ENCODE measurements at regions not wholly inside any gene's neighbourhood (a gene's known extent, or its start where the extent isn't known, plus 50 kb on each side); places are given as distances from the start of the nearest gene placed in this dataset.
"Not testable (repeated sequence)": the region's sequence is repeated elsewhere in the genome, so short reads cannot be mapped to it uniquely, and the experiment has no call there.

DNA sequence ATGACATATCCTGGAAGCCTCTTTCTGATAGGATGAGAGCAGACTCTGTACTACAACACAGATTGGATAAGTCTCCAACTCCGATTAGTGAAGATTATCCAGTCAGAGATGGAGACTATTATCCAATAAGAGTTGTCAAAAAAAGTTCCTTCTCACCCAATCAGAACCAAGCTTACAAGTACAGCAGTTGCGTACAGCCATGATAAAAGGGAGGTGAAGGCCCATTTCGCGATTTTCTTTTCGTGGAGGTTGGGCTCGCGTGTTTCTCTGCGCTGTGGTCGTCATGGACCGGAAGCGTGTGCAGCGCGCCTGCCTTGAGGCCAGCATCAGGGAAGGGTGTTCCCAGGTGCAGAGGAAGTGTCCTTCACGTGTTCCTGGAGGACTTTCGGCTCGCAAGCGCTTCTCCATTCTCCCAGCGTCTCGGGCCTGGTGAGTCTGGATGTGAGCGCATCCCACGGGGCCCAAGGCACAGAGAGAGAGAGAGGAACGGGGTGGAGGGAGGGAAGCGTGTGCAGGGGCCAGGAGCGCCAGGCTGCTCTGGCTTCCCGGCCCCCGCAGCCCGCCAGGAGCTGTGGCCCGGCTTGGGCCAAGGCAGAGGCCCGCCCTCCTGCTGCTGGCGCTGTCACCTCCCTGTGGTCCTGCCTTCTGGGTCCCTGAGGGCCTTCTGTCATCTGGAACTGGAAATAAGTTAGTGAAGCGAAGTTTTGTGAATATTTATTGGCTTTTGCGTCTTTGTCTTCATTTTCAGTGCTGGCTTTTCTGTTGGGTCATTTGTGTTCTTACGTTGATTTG lies 53.9 kb downstream of the CDRT15L2 start:
- not testable (repeated sequence) for H3K27ac Mint-ChIP-seq; H3K9me3 Mint-ChIP-seq; H3K27me3 Mint-ChIP-seq (ENCODE audit: low read depth); H3K4me3 Mint-ChIP-seq; H3K4me1 Mint-ChIP-seq (ENCODE audit: low read depth); H3K36me3 Mint-ChIP-seq (ENCODE audit: low read depth)

DNA sequence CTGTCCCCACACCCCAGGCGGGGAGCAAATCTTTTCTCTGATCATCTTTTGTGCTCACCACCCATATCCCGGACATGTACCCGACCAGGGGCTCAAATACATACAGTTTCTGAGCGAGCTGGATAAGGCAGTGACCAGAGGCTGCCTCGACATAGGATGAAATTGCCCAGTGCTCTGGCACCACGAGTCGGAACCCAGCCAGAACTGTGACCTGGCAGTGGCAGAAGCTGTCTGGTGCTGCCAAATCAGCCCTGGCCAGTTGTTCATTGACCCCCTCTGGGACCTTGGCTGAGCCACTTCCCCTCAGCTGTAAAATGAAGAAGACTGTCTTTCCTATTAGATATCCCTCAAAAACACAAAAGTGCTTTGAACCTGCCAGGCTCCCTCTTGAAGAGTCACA lies 60.6 kb downstream of the CDRT15L2 start:
- not testable (repeated sequence) for H3K4me1 Mint-ChIP-seq (ENCODE audit: low read depth); H3K36me3 Mint-ChIP-seq (ENCODE audit: low read depth); H3K27ac Mint-ChIP-seq; H3K9me3 Mint-ChIP-seq; H3K4me3 Mint-ChIP-seq
- H3K27me3 Mint-ChIP-seq (ENCODE audit: low read depth): peaks cover 12% of the 10 kb centered on the region

DNA sequence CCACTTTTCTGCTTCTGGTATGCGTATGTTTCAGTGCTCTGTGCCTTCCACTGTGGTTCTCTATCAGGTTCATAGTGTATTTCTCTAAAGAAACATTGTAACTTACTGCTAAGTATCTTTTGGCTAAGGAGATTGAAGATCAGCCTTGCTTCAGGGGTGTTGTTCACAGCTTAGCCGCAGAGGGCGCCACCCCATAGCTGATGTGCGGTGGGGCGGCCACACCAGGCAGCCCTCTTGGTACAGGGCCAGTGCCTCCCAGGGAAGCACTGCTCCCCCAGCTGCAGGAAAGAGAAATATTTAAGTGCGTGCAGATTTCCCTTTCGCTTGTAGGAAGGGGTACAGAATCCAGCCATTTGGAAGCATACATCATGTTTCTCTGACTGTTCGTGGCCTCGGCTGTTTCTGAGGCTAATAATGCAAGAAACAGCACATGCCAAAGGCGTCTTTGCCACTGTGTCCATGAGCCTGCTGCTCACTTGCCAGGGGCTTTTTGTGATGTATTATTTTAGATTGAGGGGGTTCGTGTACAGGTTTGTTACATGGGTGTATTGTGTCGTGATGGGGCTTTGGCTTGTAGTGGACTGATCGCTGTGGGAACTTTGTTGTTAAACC lies 67.2 kb downstream of the CDRT15L2 start:
- peaks cover 16% of the 10 kb centered on the region for H3K4me1 Mint-ChIP-seq (ENCODE audit: low read depth)
- H3K36me3 Mint-ChIP-seq (ENCODE audit: low read depth); H3K4me3 Mint-ChIP-seq; H3K27me3 Mint-ChIP-seq (ENCODE audit: low read depth); H3K27ac Mint-ChIP-seq; H3K9me3 Mint-ChIP-seq: not testable (repeated sequence)

DNA sequence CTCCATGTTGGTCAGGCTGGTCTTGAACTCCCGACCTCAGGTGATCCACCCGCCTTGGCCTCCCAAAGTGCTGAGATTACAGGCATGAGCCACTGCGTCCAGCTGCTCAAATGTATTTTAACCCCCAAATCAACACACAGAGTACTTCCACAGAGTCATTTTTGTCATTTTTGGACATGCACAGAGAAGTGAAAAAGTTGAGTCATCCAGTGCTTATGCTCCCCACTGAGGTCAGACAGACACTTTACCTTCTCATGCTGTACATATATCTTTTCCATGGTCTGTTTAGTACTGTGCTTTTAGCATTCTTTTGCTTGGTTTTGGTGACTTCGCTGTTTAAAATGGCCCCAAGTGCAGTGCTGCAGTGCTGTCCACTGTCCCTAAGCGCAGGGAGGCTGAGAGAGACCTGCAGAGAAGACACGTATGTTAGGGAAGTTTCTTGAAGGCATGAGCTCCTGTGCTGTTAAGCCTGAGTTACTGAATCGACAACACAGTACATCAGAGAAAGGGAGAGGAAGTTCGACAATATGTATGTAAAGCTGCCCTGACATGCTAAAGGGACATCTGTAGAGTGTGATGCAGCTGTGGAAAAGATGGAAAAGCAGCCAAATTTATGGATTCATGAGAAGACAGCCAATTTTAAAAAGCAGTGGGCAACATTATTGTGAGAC lies 69.7 kb downstream of the CDRT15L2 start:
- H3K4me3 Mint-ChIP-seq, H3K9me3 Mint-ChIP-seq: not testable (repeated sequence)
- H3K4me1 Mint-ChIP-seq (ENCODE audit: low read depth): peaks cover 18% of the 10 kb centered on the region

DNA sequence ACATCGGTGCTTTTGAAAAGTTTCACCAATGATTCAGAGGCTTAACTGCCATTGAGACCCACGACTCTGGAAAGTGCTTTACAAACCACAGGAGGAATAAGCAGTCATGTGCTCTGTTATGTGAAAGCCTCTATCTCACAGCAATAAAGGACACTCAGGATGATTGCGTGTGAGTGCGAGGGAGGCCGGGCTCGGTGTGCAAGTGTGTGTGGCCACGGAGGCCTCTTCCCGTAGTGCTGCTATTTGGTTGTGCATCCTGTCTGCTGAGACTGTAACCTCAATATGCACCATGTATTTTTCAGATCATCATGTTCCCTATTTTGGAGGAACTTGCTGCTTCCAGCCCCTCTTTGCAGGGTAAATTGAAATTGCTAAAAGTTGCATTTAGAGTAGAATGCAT lies 71.5 kb downstream of the CDRT15L2 start:
- H3K4me1 Mint-ChIP-seq (ENCODE audit: low read depth): peaks cover 18% of the 10 kb centered on the region
- H3K36me3 Mint-ChIP-seq (ENCODE audit: low read depth); H3K4me3 Mint-ChIP-seq; H3K27me3 Mint-ChIP-seq (ENCODE audit: low read depth); H3K9me3 Mint-ChIP-seq: not testable (repeated sequence)
- peak overlapping the region; percentile 31 for H3K27ac Mint-ChIP-seq

More for the DNA sequence above, 69.7 kb downstream of the CDRT15L2 start:
- not testable (repeated sequence) for H3K27me3 Mint-ChIP-seq (ENCODE audit: low read depth); H3K36me3 Mint-ChIP-seq (ENCODE audit: low read depth)
- H3K27ac Mint-ChIP-seq: peak overlapping the region; percentile 8

DNA sequence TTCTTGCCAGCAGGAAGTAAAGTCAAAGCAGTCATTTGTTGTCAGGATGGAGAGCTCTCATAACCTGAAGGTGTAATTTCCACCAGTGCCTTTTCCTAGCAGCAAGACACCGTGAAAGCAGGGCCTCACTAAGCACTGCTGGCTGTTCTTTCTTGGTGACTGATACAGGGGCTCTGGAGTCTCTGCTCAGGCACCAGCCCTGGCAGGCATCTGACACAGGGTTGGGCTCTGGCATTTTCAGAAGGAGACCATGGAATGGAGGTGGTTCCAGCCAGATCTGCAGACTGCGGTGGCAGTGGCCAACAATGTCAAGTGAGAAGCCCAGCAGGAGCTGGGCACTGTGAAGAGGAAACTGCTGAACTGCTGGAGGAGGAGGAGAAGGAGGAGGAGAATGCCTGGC lies 72.2 kb downstream of the CDRT15L2 start:
- not testable (repeated sequence) for H3K27me3 Mint-ChIP-seq (ENCODE audit: low read depth); H3K9me3 Mint-ChIP-seq; H3K36me3 Mint-ChIP-seq (ENCODE audit: low read depth)
- peaks cover 18% of the 10 kb centered on the region for H3K4me1 Mint-ChIP-seq (ENCODE audit: low read depth)
- peak overlapping the region; percentile 60 for H3K4me3 Mint-ChIP-seq
- H3K27ac Mint-ChIP-seq: peak overlapping the region; percentile 85

DNA sequence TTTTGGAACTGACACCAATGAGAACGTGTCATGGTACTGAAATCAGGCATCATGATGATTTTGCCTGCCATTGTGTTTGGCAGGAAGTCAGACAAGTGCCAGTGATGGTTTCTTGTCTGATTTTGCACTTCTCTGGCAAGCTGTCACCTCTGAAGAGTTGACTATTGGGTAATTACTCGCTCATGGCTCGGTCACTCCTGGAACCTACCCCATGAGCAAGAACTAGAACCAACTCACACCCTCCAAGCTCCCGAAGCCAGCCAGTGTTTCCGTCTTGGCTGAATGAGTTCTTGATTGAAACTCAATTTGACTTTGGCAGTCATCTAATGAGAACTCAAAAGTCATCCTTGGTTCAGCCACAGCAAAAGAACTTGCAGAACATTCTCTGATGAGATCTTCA lies 73.9 kb downstream of the CDRT15L2 start:
- not testable (repeated sequence) for H3K27ac Mint-ChIP-seq; H3K36me3 Mint-ChIP-seq (ENCODE audit: low read depth); H3K9me3 Mint-ChIP-seq; H3K27me3 Mint-ChIP-seq (ENCODE audit: low read depth); H3K4me3 Mint-ChIP-seq
- H3K4me1 Mint-ChIP-seq (ENCODE audit: low read depth): peaks cover 18% of the 10 kb centered on the region

DNA sequence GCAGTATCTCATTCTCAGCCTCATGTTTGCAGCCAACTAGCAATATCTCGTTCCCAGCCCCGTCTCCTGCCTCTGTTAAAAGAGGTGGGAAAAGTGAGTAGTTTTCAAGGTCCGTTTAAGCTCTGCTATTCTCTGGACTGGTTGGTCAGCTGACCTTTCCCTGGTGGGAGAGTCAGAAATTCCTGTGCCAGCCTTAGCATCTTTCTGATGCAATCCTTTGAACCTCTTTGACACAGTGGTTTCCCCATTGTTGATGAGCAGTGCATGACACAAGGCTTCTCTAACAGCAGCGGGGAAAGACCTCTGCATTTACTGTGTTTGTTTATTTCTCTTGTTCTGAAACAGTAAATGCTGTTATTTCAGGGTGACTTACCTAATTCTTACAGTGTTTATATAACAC lies 74.6 kb downstream of the CDRT15L2 start:
- not testable (repeated sequence) for H3K27ac Mint-ChIP-seq; H3K27me3 Mint-ChIP-seq (ENCODE audit: low read depth); H3K9me3 Mint-ChIP-seq; H3K4me3 Mint-ChIP-seq; H3K36me3 Mint-ChIP-seq (ENCODE audit: low read depth)
- H3K4me1 Mint-ChIP-seq (ENCODE audit: low read depth): peaks cover 16% of the 10 kb centered on the region

DNA sequence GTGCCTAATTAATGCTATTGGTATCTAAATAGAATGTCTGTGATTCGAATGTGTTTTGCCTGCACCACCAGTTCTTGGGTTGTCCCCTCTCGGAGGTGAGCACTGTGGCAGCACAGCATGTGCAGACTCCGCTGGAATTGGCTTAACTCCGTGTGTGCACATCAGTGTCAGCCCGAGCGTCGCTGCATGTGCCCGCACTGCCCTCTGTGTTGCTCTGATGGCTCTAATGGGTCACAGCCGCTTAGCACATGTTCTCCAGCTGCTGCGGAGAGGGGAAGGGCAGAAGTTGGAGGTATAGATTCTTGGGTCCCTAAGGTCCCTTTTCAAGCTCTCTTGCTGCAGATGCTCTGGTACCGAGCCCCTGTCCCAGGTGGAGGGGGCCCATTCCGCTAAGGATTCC lies 75.1 kb downstream of the CDRT15L2 start:
- H3K36me3 Mint-ChIP-seq (ENCODE audit: low read depth); H3K9me3 Mint-ChIP-seq; H3K27me3 Mint-ChIP-seq (ENCODE audit: low read depth); H3K27ac Mint-ChIP-seq; H3K4me3 Mint-ChIP-seq: not testable (repeated sequence)
- peaks cover 12% of the 10 kb centered on the region for H3K4me1 Mint-ChIP-seq (ENCODE audit: low read depth)

DNA sequence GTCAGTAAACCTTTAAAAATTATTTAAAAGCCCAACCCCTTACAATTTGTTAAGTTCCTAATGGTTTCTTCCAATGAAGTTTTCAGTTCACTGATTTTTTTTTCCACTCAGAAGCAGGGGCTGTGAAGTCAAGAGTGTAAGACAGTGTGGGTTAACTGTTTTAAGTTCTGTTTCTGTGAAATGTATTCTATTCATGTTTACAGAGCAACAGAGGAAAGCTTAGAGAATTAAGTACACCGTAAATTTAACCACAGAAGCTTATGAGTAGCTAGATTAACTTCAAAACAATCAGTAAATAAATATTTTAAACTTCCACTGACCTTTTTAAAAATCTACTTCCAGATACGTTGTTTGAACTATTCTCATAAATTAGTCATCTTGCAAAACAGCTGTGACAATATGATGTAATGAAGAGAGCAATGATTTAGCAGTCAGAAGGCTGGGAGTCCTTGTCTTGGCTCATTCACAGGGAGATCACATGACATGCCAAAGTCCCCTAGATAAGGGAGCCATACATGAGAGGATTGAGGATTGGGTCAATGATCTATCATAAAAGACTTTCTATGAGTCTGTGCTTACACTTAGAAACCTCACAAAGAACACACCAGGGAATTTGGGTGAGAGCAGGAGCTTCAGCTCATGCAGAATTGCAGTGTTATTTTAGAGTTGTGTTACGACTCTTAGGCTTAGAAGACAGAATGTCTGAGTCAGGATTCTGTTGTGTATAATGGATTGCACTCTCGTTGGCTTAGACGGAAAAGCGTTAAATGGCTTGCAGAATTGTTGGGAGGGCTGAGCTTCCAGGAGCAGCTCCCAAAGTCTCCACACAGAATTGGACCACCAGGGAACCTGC lies 85.8 kb downstream of the CDRT15L2 start:
- not testable (repeated sequence) for H3K27me3 Mint-ChIP-seq (ENCODE audit: low read depth)

DNA sequence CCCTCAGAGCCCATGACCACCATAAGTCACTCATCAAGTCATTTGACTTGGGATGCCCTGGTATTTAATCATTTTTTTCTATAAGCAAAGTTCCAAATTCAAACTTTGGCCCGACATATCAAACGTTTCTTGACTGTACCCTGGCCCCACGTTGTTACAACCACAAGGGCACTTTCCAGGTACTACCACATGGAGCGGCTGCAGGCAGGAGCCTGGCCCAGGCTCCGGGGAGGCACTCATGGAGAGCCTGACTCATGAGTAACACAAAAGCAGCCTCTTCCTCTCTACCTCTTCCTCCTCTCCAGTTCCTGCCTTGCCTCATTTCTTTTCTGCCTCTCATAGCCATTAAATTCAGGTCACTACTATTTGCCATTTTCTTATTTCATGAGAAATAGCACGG lies 87.2 kb downstream of the CDRT15L2 start:
- H3K27ac Mint-ChIP-seq; H3K27me3 Mint-ChIP-seq (ENCODE audit: low read depth); H3K36me3 Mint-ChIP-seq (ENCODE audit: low read depth); H3K4me1 Mint-ChIP-seq (ENCODE audit: low read depth); H3K9me3 Mint-ChIP-seq; H3K4me3 Mint-ChIP-seq: not testable (repeated sequence)

More for the DNA sequence above, 85.8 kb downstream of the CDRT15L2 start:
- H3K36me3 Mint-ChIP-seq (ENCODE audit: low read depth); H3K4me1 Mint-ChIP-seq (ENCODE audit: low read depth); H3K9me3 Mint-ChIP-seq; H3K4me3 Mint-ChIP-seq; H3K27ac Mint-ChIP-seq: not testable (repeated sequence)

DNA sequence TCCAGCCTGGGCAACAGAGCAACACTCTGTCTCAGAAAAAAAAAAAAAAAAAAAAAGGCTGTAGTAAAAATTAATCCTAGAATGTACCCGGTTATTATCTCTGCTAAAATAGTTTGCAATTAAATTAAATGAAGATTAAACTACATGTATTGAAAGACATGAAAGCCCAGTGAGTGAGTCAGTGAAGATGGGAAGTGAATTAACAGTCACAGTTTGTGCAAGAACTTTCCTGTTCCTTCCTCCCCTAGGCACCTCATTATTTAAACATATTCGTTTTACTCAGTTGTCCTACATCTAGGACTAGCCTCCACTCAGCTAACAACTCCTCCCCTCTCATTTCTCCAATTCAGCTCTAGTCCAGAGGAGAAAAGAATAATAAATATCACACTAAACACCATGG lies 88.2 kb downstream of the CDRT15L2 start:
- not testable (repeated sequence) for H3K4me1 Mint-ChIP-seq (ENCODE audit: low read depth); H3K36me3 Mint-ChIP-seq (ENCODE audit: low read depth); H3K9me3 Mint-ChIP-seq; H3K27ac Mint-ChIP-seq; H3K4me3 Mint-ChIP-seq; H3K27me3 Mint-ChIP-seq (ENCODE audit: low read depth)

DNA sequence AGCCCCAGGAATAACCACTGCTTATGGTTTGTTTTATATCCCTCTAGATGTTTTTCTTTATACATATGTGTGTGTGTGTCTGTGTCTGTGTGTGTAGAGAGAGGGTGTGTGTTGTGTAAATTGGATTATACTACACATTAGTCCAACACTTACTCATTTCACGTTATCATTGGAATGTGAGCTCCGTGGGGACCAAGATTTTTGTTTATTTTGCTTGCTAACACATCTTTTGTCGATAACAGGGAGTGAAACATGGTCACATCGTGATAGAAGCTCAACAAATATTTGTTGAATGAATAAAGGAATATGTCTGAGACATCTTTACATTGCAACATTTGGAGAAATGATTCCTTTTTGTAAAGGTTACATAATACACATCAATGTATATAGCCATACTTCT lies 88.8 kb downstream of the CDRT15L2 start:
- not testable (repeated sequence) for H3K36me3 Mint-ChIP-seq (ENCODE audit: low read depth); H3K27me3 Mint-ChIP-seq (ENCODE audit: low read depth); H3K9me3 Mint-ChIP-seq; H3K4me3 Mint-ChIP-seq; H3K4me1 Mint-ChIP-seq (ENCODE audit: low read depth); H3K27ac Mint-ChIP-seq

DNA sequence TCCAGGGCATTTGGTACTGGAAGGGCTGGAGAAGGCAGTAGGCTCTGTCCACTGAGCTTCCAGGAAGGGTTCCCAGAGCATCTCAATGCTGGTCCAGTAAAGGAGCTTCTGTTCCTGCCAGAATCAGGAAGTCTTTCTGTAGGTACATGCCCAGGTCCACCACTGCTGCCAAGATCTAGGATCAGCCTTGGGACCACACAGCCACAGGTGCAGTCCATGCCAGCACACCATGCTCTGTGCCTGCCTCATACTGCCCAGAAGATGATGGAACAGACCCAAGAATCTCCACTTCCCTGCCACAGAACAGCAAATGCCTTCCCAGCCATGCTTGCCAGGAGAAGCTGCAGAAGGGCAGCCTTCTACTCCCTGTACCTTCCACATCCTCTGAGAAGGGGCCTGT lies 89.3 kb downstream of the CDRT15L2 start:
- H3K4me1 Mint-ChIP-seq (ENCODE audit: low read depth); H3K36me3 Mint-ChIP-seq (ENCODE audit: low read depth); H3K27ac Mint-ChIP-seq; H3K9me3 Mint-ChIP-seq; H3K27me3 Mint-ChIP-seq (ENCODE audit: low read depth); H3K4me3 Mint-ChIP-seq: not testable (repeated sequence)

DNA sequence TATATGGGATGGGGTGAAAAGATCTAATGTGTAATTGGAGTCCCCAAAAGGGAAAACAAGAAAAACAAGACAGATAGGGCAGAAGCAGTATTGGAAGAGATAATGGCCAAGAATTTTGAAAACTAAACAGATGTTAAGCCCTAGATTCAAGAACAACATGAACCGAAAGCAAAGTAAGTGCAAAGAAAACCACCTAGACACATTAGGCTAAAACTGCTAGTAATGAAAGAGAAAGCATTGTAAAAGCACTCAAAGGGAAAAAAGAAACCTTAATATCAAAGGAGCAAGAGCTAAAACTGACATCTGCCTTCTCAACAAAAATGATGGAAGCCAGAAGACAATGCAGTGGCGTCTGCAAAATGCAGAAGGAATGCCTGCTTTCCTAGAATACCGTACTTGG lies 91.0 kb downstream of the CDRT15L2 start:
- H3K27ac Mint-ChIP-seq; H3K27me3 Mint-ChIP-seq (ENCODE audit: low read depth); H3K36me3 Mint-ChIP-seq (ENCODE audit: low read depth); H3K4me3 Mint-ChIP-seq; H3K9me3 Mint-ChIP-seq; H3K4me1 Mint-ChIP-seq (ENCODE audit: low read depth): not testable (repeated sequence)
